SK-N-SH treated with all-trans-retinoic acid at 6 μM for 48 hours (cell line): ENCODE measurements at regions not wholly inside any gene's neighbourhood (a gene's known extent, or its start where the extent isn't known, plus 50 kb on each side); places are given as distances from the start of the nearest gene placed in this dataset.

Experiments used
- ATAC-seq: fragments of 200-7000 bp; cut with Tn5 transposase; 3 replicates; pipeline ENCODE4 v1.9.1; 2020; ENCODE audit warnings: mild to moderate bottlenecking, moderate library complexity
- ARNTL ChIP-seq: fragments of 450-650 bp; formaldehyde crosslinking; IDR thresholded peaks from 2 replicates; pipeline ENCODE4 v1.5.0; 2020; ENCODE audit warnings: low read depth, mild to moderate bottlenecking, moderate library complexity, borderline replicate concordance
- BACH2 ChIP-seq: fragments of 250-450 bp; sonication (Bioruptor Pico); IDR thresholded peaks from 2 replicates; pipeline ENCODE4 v1.9.0; 2021; ENCODE audit warnings: mild to moderate bottlenecking, borderline replicate concordance
- CSDC2 ChIP-seq: fragments of 250-450 bp; sonication (Bioruptor Pico); IDR thresholded peaks from 2 replicates; pipeline ENCODE4 v1.5.0; 2020; ENCODE audit warnings: mild to moderate bottlenecking, moderate library complexity
- CSRNP3 ChIP-seq: fragments of 250-450 bp; sonication (Bioruptor Pico); IDR thresholded peaks from 2 replicates; pipeline ENCODE4 v1.5.1; 2021; ENCODE audit warnings: mild to moderate bottlenecking, moderate library complexity
- ESRRG ChIP-seq: fragments of 250-450 bp; sonication (Bioruptor Pico); IDR thresholded peaks from 2 replicates; pipeline ENCODE4 v1.6.1; 2021; ENCODE audit warnings: mild to moderate bottlenecking
- GLIS3 ChIP-seq: fragments of 250-450 bp; sonication (Bioruptor Pico); IDR thresholded peaks from 2 replicates; pipeline ENCODE4 v1.5.0; 2020; ENCODE audit warnings: mild to moderate bottlenecking, moderate library complexity
- ISL1 ChIP-seq: fragments of 250-450 bp; sonication (Bioruptor Pico); IDR thresholded peaks from 2 replicates; pipeline ENCODE4 v2.1.2; 2022; ENCODE audit warnings: mild to moderate bottlenecking, moderate library complexity
- OSR1 ChIP-seq: fragments of 250-450 bp; sonication (Bioruptor Pico); IDR thresholded peaks from 2 replicates; pipeline ENCODE4 v1.8.0; 2022; ENCODE audit warnings: moderate library complexity, mild to moderate bottlenecking, inconsistent platforms
- PATZ1 ChIP-seq: fragments of 250-450 bp; sonication (Bioruptor Pico); IDR thresholded peaks from 2 replicates; pipeline ENCODE4 v1.8.0; 2020; ENCODE audit warnings: mild to moderate bottlenecking, moderate library complexity, borderline replicate concordance
- POU6F1 ChIP-seq: fragments of 250-450 bp; sonication (Bioruptor Pico); IDR thresholded peaks from 2 replicates; pipeline ENCODE4 v1.8.0; 2021; ENCODE audit warnings: low read depth, mild to moderate bottlenecking, moderate library complexity, borderline replicate concordance
- PPARA ChIP-seq: fragments of 250-450 bp; sonication (Bioruptor Pico); IDR thresholded peaks from 2 replicates; pipeline ENCODE4 v1.5.0; 2020; ENCODE audit warnings: mild to moderate bottlenecking, borderline replicate concordance
- SNAI2 ChIP-seq: fragments of 250-450 bp; sonication (Bioruptor Pico); IDR thresholded peaks from 2 replicates; pipeline ENCODE4 v1.5.0; 2020; ENCODE audit warnings: mild to moderate bottlenecking, moderate library complexity
- TCF4 ChIP-seq: fragments of 250-450 bp; sonication (Bioruptor Pico); IDR thresholded peaks from 2 replicates; pipeline ENCODE4 v1.8.0; 2021; ENCODE audit warnings: mild to moderate bottlenecking, moderate library complexity, borderline replicate concordance
- TOX ChIP-seq: fragments of 250-450 bp; sonication (Bioruptor Pico); IDR thresholded peaks from 2 replicates; pipeline ENCODE4 v1.8.0; 2021; ENCODE audit warnings: mild to moderate bottlenecking, moderate library complexity, borderline replicate concordance
- TSHZ2 ChIP-seq: fragments of 250-450 bp; sonication (Bioruptor Pico); IDR thresholded peaks from 2 replicates; pipeline ENCODE4 v1.5.0; 2020; ENCODE audit warnings: mild to moderate bottlenecking, moderate library complexity
- ZC3H10 ChIP-seq: fragments of 250-450 bp; sonication (Bioruptor Pico); IDR thresholded peaks from 2 replicates; pipeline ENCODE4 v1.5.1; 2021; ENCODE audit warnings: mild to moderate bottlenecking, moderate library complexity
- ZFP3 ChIP-seq: fragments of 250-450 bp; sonication (Bioruptor Pico); IDR thresholded peaks from 2 replicates; pipeline ENCODE4 v1.5.0; 2020; ENCODE audit warnings: mild to moderate bottlenecking, moderate library complexity
- ZFP30 ChIP-seq: fragments of 450-650 bp; formaldehyde crosslinking; IDR thresholded peaks from 2 replicates; pipeline ENCODE4 v1.5.0; 2022; ENCODE audit warnings: mild to moderate bottlenecking, moderate library complexity
- ZNF565 ChIP-seq: fragments of 450-650 bp; formaldehyde crosslinking; conservative IDR thresholded peaks from 2 replicates; pipeline ENCODE4 v1.5.0; 2020; ENCODE audit warnings: low read depth, mild to moderate bottlenecking, moderate library complexity
- ZNF70 ChIP-seq: fragments of 450-650 bp; formaldehyde crosslinking; IDR thresholded peaks from 2 replicates; pipeline ENCODE4 v1.5.0; 2020; ENCODE audit warnings: mild to moderate bottlenecking, moderate library complexity
- ZNF8 ChIP-seq: fragments of 450-650 bp; formaldehyde crosslinking; IDR thresholded peaks from 2 replicates; pipeline ENCODE4 v1.5.0; 2020; ENCODE audit warnings: mild to moderate bottlenecking, moderate library complexity
- TF ChIP-seq, protein P1 (sequence below): fragments of 250-450 bp; sonication (Bioruptor Pico); IDR thresholded peaks from 2 replicates; pipeline ENCODE4 v1.5.1; 2020; ENCODE audit warnings: low read depth, mild to moderate bottlenecking, moderate library complexity

DNA sequence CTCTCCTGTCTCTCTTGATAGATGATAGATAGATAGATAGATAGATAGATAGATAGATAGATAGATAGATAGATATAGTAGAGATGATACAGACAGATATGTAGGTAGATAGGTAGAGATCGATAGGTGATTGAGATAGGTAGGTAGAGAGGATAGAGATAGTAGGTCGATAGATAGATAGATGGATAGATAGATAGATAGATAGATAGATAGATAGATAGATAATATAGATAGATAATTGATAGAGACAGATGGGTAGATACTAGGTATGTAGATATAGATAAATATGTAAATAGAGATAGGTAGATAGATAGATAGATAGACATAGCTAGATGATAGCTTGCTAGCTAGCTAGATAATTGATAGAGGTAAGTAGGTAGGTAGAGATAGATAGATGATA is 1154.2 kb upstream of the AUTS2 start:
- TF ChIP-seq, protein P1, sequence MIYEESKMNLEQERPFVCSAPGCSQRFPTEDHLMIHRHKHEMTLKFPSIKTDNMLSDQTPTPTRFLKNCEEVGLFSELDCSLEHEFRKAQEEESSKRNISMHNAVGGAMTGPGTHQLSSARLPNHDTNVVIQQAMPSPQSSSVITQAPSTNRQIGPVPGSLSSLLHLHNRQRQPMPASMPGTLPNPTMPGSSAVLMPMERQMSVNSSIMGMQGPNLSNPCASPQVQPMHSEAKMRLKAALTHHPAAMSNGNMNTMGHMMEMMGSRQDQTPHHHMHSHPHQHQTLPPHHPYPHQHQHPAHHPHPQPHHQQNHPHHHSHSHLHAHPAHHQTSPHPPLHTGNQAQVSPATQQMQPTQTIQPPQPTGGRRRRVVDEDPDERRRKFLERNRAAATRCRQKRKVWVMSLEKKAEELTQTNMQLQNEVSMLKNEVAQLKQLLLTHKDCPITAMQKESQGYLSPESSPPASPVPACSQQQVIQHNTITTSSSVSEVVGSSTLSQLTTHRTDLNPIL (CRISPR knock-in tag): no peak
- TF ChIP-seq ESRRG (no peak), CSDC2 (CRISPR knock-in tag) (no peak), ARNTL (no peak), BACH2 (CRISPR knock-in tag) (no peak), TCF4 (CRISPR knock-in tag) (no peak), ZNF8 (CRISPR knock-in tag) (no peak), GLIS3 (no peak)
- ATAC-seq: no peak

GRCh38 chr7:68444956-68445355 is 1153.3 kb upstream of the AUTS2 start:
- no peak for TF ChIP-seq POU6F1 (CRISPR knock-in tag)
- no peak for TF ChIP-seq CSRNP3 (CRISPR knock-in tag)
- no peak for TF ChIP-seq ISL1
- no peak for TF ChIP-seq CSDC2 (CRISPR knock-in tag)
- no peak for TF ChIP-seq OSR1 (CRISPR knock-in tag)
- no peak for TF ChIP-seq PATZ1 (CRISPR knock-in tag)
- no peak for TF ChIP-seq TSHZ2 (CRISPR knock-in tag)
- no peak for TF ChIP-seq ESRRG
- no peak for TF ChIP-seq PPARA (CRISPR knock-in tag)
- no peak for ATAC-seq

- TF ChIP-seq ZNF70 (CRISPR knock-in tag): no peak
- TF ChIP-seq POU6F1 (CRISPR knock-in tag): no peak
- no peak for TF ChIP-seq ZFP3 (CRISPR knock-in tag)
- no peak for TF ChIP-seq OSR1 (CRISPR knock-in tag)
- no peak for TF ChIP-seq GLIS3
- TF ChIP-seq, protein P1 (CRISPR knock-in tag): no peak
- no peak for TF ChIP-seq SNAI2 (CRISPR knock-in tag)
- TF ChIP-seq ESRRG: no peak
- no peak for TF ChIP-seq ISL1
- TF ChIP-seq ZFP30: no peak
- no peak for TF ChIP-seq TOX (CRISPR knock-in tag)
- no peak for TF ChIP-seq ZNF565 (CRISPR knock-in tag)
- TF ChIP-seq ARNTL: no peak
- no peak for TF ChIP-seq ZC3H10 (CRISPR knock-in tag)
- TF ChIP-seq PATZ1 (CRISPR knock-in tag): no peak
- no peak for TF ChIP-seq CSRNP3 (CRISPR knock-in tag)
- TF ChIP-seq BACH2 (CRISPR knock-in tag): no peak
- no peak for ATAC-seq
Measured at GRCh38 chr7:68446183-68446582, 1152.1 kb upstream of the AUTS2 start.
